ENCODE measurements at regions not wholly inside any gene's neighbourhood (a gene's known extent, or its start where the extent isn't known, plus 50 kb on each side); places are given as distances from the start of the nearest gene placed in this dataset.

- TF ChIP-seq POLR2A (IDR thresholded peaks at IDR 0.05) (no peak), CTCF (IDR thresholded peaks at IDR 0.05) (no peak)
Measured at GRCh38 chr5:146967646-146968045, 89.1 kb upstream of the PPP2R2B start.
